ENCODE measurements at regions not wholly inside any gene's neighbourhood (a gene's known extent, or its start where the extent isn't known, plus 50 kb on each side); places are given as distances from the start of the nearest gene placed in this dataset.

- TF ChIP-seq TAF1 (conservative IDR thresholded peaks at IDR 0.05) (no peak), MAX (IDR thresholded peaks at IDR 0.05) (no peak), RXRA (IDR thresholded peaks at IDR 0.05) (no peak), CTCF (IDR thresholded peaks at IDR 0.05; ENCODE audit: low read depth, low read length, missing input control) (peak; percentile 30), ATF3 (IDR thresholded peaks at IDR 0.05) (no peak), REST (IDR thresholded peaks at IDR 0.05) (no peak), SP1 (IDR thresholded peaks at IDR 0.05) (no peak), RAD21 (IDR thresholded peaks at IDR 0.05) (peak; percentile 70 to 74), FOXA1 (IDR thresholded peaks at IDR 0.05) (no peak), GABPA (IDR thresholded peaks at IDR 0.05 in 1 of 2, conservative IDR thresholded peaks at IDR 0.05 in 1 of 2) (no peak), ZBTB33 (IDR thresholded peaks at IDR 0.05) (no peak), YY1 (IDR thresholded peaks at IDR 0.05) (no peak), JUND (IDR thresholded peaks at IDR 0.05) (no peak)
Observed at GRCh38 chr3:181210275-181210674, 220.7 kb upstream of the DNAJC19 start.
